ENCODE measurements at regions not wholly inside any gene's neighbourhood (a gene's known extent, or its start where the extent isn't known, plus 50 kb on each side); places are given as distances from the start of the nearest gene placed in this dataset.
"Not testable (repeated sequence)": the region's sequence is repeated elsewhere in the genome, so short reads cannot be mapped to it uniquely, and the experiment has no call there.

GRCh38 chr5:174794931-174795672 lies 70.7 kb downstream of the MSX2 start:
- DNase-seq (ENCODE audit: low spot score), result no peak

GRCh38 chr5:174793684-174794328 lies 69.4 kb downstream of the MSX2 start:
- DNase-seq (ENCODE audit: low spot score), result peak; percentile 74

- DNase-seq (ENCODE audit: low spot score), result no peak
These were observed 68.7 kb downstream of the MSX2 start for GRCh38 chr5:174793076-174793475.

- DNase-seq (ENCODE audit: low spot score), result not testable (repeated sequence)
These were observed 67.9 kb downstream of the MSX2 start for GRCh38 chr5:174792265-174792664.

- DNase-seq (ENCODE audit: low spot score), result no peak
These were observed 66.5 kb downstream of the MSX2 start for GRCh38 chr5:174790906-174791305.

- DNase-seq (ENCODE audit: low spot score), result no peak
These were observed 65.2 kb downstream of the MSX2 start for GRCh38 chr5:174789596-174789995.

GRCh38 chr5:174785120-174785680 lies 60.8 kb downstream of the MSX2 start:
- no peak for DNase-seq (ENCODE audit: low spot score)

Small RNAs in the stretch of these regions (small RNA-seq; reads per million reads assigned to genes)
- 0 reads per million in 2 experiments for gene AC008413.1
